DND-41 (cell line): ENCODE measurements at regions not wholly inside any gene's neighbourhood (a gene's known extent, or its start where the extent isn't known, plus 50 kb on each side); places are given as distances from the start of the nearest gene placed in this dataset.

Source experiments
- ATAC-seq: fragments of 200-7000 bp; cut with Tn5 transposase; 3 replicates; pipeline ENCODE4 v1.9.1; 2021; ENCODE audit warnings: low read depth; ENCODE audit not compliant: insufficient read depth
- DNase-seq: peaks from one replicate; pipeline ENCODE4 v3.0.0-alpha.2; 2020
- H2AFZ ChIP-seq: 2 replicates; pipeline ENCODE4 v1.6.0; 2012; ENCODE audit warnings: low read depth, low read length
- H3K27ac ChIP-seq: 2 replicates; pipeline ENCODE4 v1.5.1; 2012; ENCODE audit warnings: low read length, inconsistent platforms
- H3K27me3 ChIP-seq: fragments of 200-600 bp; sonication (generic); 2 replicates; pipeline ENCODE4 v1.6.0; 2012; ENCODE audit warnings: low read length, mild to moderate bottlenecking, inconsistent platforms; ENCODE audit not compliant: insufficient read depth, poor library complexity
- H3K36me3 ChIP-seq: 2 replicates; pipeline ENCODE4 v1.5.1; 2012; ENCODE audit warnings: low read length, inconsistent platforms; ENCODE audit not compliant: insufficient read depth
- H3K4me1 ChIP-seq: 2 replicates; pipeline ENCODE4 v1.5.1; 2012; ENCODE audit warnings: mild to moderate bottlenecking, low read length; ENCODE audit not compliant: insufficient read depth
- H3K4me2 ChIP-seq: 2 replicates; pipeline ENCODE4 v1.6.0; 2012; ENCODE audit warnings: mild to moderate bottlenecking, moderate library complexity, low read length, inconsistent platforms; ENCODE audit not compliant: insufficient read depth
- H3K4me3 ChIP-seq, 2 experiments: fragments of 200-600 bp in 1 of 2; shearing (Covaris generic) in 1 of 2; 2 replicates each; pipeline ENCODE4 v1.5.1; 2012 to 2016; ENCODE audit warnings: inconsistent platforms in 2 of 2, low read length in 2 of 2, mild to moderate bottlenecking in 2 of 2, low read depth in 1 of 2, moderate library complexity in 1 of 2
- H3K79me2 ChIP-seq: 2 replicates; pipeline ENCODE4 v1.6.0; 2012; ENCODE audit warnings: low read length, inconsistent platforms; ENCODE audit not compliant: insufficient read depth
- H3K9ac ChIP-seq: 2 replicates; pipeline ENCODE4 v1.6.0; 2012; ENCODE audit warnings: low read depth, mild to moderate bottlenecking, inconsistent platforms, low read length, moderate library complexity
- H3K9me3 ChIP-seq: 2 replicates; pipeline ENCODE4 v1.5.1; 2012; ENCODE audit warnings: low read length, moderate library complexity, mild to moderate bottlenecking, inconsistent platforms; ENCODE audit not compliant: insufficient read depth, severe bottlenecking
- H4K20me1 ChIP-seq: 2 replicates; pipeline ENCODE4 v1.6.0; 2012; ENCODE audit warnings: low read length; ENCODE audit not compliant: insufficient read depth
- CTCF ChIP-seq: IDR thresholded peaks from 2 replicates; pipeline ENCODE4 v1.5.1; 2012; ENCODE audit warnings: borderline replicate concordance, low read length, moderate library complexity, mild to moderate bottlenecking; ENCODE audit not compliant: poor library complexity, severe bottlenecking; ENCODE audit errors: extremely low read depth
- EZH2 ChIP-seq: IDR thresholded peaks from 3 replicates; pipeline ENCODE4 v1.6.1; 2012; ENCODE audit warnings: borderline replicate concordance, low read depth, mild to moderate bottlenecking, moderate library complexity, low read length, inconsistent platforms; ENCODE audit not compliant: severe bottlenecking

- Histone ChIP-seq H3K9me3 (peaks cover 7% of the 10 kb centered on the region), H3K27ac (no peak overlapping the region), H3K36me3 (no peaks in the 10 kb centered on the region), H3K4me2 (no peak overlapping the region), H3K9ac (no peak overlapping the region), H3K4me3 (no peak overlapping the region), H4K20me1 (no peaks in the 10 kb centered on the region), H3K27me3 (no peaks in the 10 kb centered on the region), H3K79me2 (no peaks in the 10 kb centered on the region), H2AFZ (no peak overlapping the region), H3K4me1 (no peaks in the 10 kb centered on the region)
- DNase-seq (no peak), ATAC-seq (no peak)
- no peak for TF ChIP-seq EZH2
- no peak for TF ChIP-seq CTCF
Measured at GRCh38 chr10:124267231-124267885, 151.4 kb downstream of the OAT start.

GRCh38 chr10:124266468-124267230, 152.1 kb downstream of the OAT start:
- Histone ChIP-seq H3K36me3 (no peaks in the 10 kb centered on the region), H3K79me2 (no peaks in the 10 kb centered on the region), H3K27me3 (no peaks in the 10 kb centered on the region), H3K9ac (no peak overlapping the region), H3K9me3 (no peaks in the 10 kb centered on the region), H4K20me1 (no peaks in the 10 kb centered on the region), H3K4me1 (no peaks in the 10 kb centered on the region), H3K27ac (no peak overlapping the region), H2AFZ (no peak overlapping the region), H3K4me2 (no peak overlapping the region), H3K4me3 (no peak overlapping the region)
- TF ChIP-seq CTCF (no peak), EZH2 (no peak)
- no peak for DNase-seq
- ATAC-seq = no peak

GRCh38 chr10:124265776-124266467, 152.8 kb downstream of the OAT start:
- no peak overlapping the region for H3K27ac ChIP-seq
- DNase-seq = no peak
- no peak overlapping the region for H2AFZ ChIP-seq
- H3K79me2 ChIP-seq = no peaks in the 10 kb centered on the region
- no peaks in the 10 kb centered on the region for H3K4me1 ChIP-seq
- no peaks in the 10 kb centered on the region for H4K20me1 ChIP-seq
- TF ChIP-seq EZH2 (no peak), CTCF (no peak)
- no peak overlapping the region for H3K4me3 ChIP-seq
- H3K9ac ChIP-seq = no peak overlapping the region
- H3K9me3 ChIP-seq = no peaks in the 10 kb centered on the region
- no peak for ATAC-seq
- no peaks in the 10 kb centered on the region for H3K27me3 ChIP-seq
- no peaks in the 10 kb centered on the region for H3K36me3 ChIP-seq
- H3K4me2 ChIP-seq = no peak overlapping the region
